LNCAP (cell line): ENCODE measurements at regions not wholly inside any gene's neighbourhood (a gene's known extent, or its start where the extent isn't known, plus 50 kb on each side); places are given as distances from the start of the nearest gene placed in this dataset.

Source experiments
- CTCF ChIP-seq: fragments of 450-650 bp; IDR thresholded peaks from 2 replicates; pipeline ENCODE4 v1.5.1; 2017; ENCODE audit warnings: mild to moderate bottlenecking

- TF ChIP-seq CTCF = no peak
Measured at GRCh38 chr13:74645586-74645985, 511.4 kb upstream of the KLF12 start.

- TF ChIP-seq CTCF = no peak
Measured at GRCh38 chr13:74644229-74644628, 510.0 kb upstream of the KLF12 start.

- no peak for TF ChIP-seq CTCF
Measured at GRCh38 chr13:74641586-74641985, 507.4 kb upstream of the KLF12 start.

GRCh38 chr13:74633734-74634133 is 499.5 kb upstream of the KLF12 start:
- TF ChIP-seq CTCF = no peak

- TF ChIP-seq CTCF = no peak
Measured at GRCh38 chr13:74629985-74630384, 495.8 kb upstream of the KLF12 start.

GRCh38 chr13:74625541-74625940 is 491.3 kb upstream of the KLF12 start:
- no peak for TF ChIP-seq CTCF

- TF ChIP-seq CTCF = no peak
Measured at GRCh38 chr13:74623761-74624160, 489.6 kb upstream of the KLF12 start.

GRCh38 chr13:74622284-74622683 is 488.1 kb upstream of the KLF12 start:
- TF ChIP-seq CTCF = no peak
